Aorta (tissue), 5 donors: ENCODE measurements at regions not wholly inside any gene's neighbourhood (a gene's known extent, or its start where the extent isn't known, plus 50 kb on each side); places are given as distances from the start of the nearest gene placed in this dataset.
"Not testable (repeated sequence)": the region's sequence is repeated elsewhere in the genome, so short reads cannot be mapped to it uniquely, and the experiment has no call there.

Experiments used
- ATAC-seq: fragments of 200-7000 bp; cut with Tn5 transposase; one replicate; pipeline ENCODE4 v1.9.1; 2022; ENCODE audit warnings: moderate library complexity; ENCODE audit not compliant: low FRiP score
- DNase-seq, 2 donors: peaks; one replicate each; pipeline ENCODE4 v3.0.0-alpha.2; 2020
- H3K27ac ChIP-seq, 2 donors: one replicate each; pipeline ENCODE4 v1.5.1; 2013; ENCODE audit warnings: low read length in 2 of 2, mild to moderate bottlenecking in 2 of 2, moderate library complexity in 2 of 2, control low read depth in 1 of 2, inconsistent platforms in 1 of 2, low read depth in 1 of 2
- H3K27me3 ChIP-seq, 2 donors: one replicate each; pipeline ENCODE4 v1.6.1; 2013; ENCODE audit warnings: control low read depth in 1 of 2, low read length in 1 of 2, mild to moderate bottlenecking in 1 of 2, moderate library complexity in 1 of 2; ENCODE audit not compliant: insufficient read depth in 2 of 2, control insufficient read depth in 1 of 2
- H3K36me3 ChIP-seq, 2 donors: one replicate each; pipeline ENCODE4 v1.6.1; 2013; ENCODE audit warnings: control low read depth in 1 of 2, low read length in 1 of 2, mild to moderate bottlenecking in 1 of 2; ENCODE audit not compliant: insufficient read depth in 2 of 2, control insufficient read depth in 1 of 2
- H3K4me1 ChIP-seq, 2 donors: one replicate each; pipeline ENCODE4 v1.6.1; 2013; ENCODE audit warnings: low read length in 2 of 2, control low read depth in 1 of 2, mild to moderate bottlenecking in 1 of 2, moderate library complexity in 1 of 2; ENCODE audit not compliant: insufficient read depth in 2 of 2, control insufficient read depth in 1 of 2
- H3K4me3 ChIP-seq, 2 donors: one replicate each; pipeline ENCODE4 v1.5.1; 2013; ENCODE audit warnings: low read length in 2 of 2, control low read depth in 1 of 2, mild to moderate bottlenecking in 1 of 2
- H3K9me3 ChIP-seq: one replicate; pipeline ENCODE4 v1.6.1; 2013; ENCODE audit warnings: mild to moderate bottlenecking, low read length; ENCODE audit not compliant: control insufficient read depth
- WGBS, 2 donors: extraction: QIAGEN DNeasy Blood & Tissue Kit; methylation state at CpG; one replicate each; pipeline ENCODE4 v1.1.7; 2013; 5-methylcytosine and 5-hydroxymethylcytosine counted together
- intact Hi-C, 2 donors: fragments of 100-400 bp; cut with DNase I; formaldehyde crosslinking; loops; one replicate each; pipeline versions ENCODE4 v1.14.2 to v1.15.0; 2022
- donor health status: healthy with polysubstance abuse.
- donor health status: Bipolar disorder and iron deficiency.
- donor health status: DM: no; HTN: no; CAD: no.
- donor health status: DM: no; HTN: no; CAD: no.
- donor health status: DM: yes; HTN: yes; CAD: no.

DNA sequence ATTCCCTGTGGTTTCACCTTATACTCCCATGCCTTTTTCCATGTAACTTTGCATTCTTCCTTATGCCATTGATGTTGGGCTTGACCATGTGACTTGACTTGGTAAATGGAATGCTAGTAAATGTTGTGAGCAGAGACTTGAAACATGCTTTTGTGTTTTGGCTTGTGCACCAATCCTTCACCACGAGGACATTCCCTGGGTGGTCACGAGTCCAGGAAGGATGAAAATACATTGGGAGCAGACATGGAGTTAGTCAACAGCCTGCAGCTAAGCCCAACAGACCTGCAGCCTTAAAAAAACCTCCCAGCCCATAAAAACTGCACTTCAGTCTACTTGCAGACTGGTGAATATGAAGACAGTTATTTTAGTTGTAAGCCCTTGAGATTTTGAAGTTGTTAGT is 116.5 kb upstream of the SPATS2L start:
- H3K4me3 ChIP-seq = no peak overlapping the region
- intact Hi-C loops = no loop called here

DNA sequence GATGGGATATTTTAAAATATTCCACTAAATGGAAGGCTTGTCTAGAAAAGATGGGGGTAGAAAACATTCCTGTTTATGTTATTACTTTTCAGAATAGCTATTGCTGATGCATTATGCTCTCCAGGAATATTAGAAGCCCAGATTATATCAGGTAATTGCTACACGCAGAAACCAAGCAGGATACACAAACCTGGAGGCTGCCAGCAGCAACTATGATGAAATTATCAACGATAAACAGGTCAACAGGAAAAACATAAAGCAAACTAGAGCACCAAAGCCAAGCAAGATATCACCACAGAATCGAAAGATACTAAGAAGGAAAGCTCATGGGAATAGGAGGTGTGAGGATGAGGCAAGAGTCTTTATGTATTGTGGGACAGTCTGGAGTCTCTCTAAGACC is 113.2 kb upstream of the SPATS2L start:
- Histone ChIP-seq H3K4me1 (no peaks in the 10 kb centered on the region), H3K27ac (no peak overlapping the region), H3K4me3 (no peak overlapping the region), H3K9me3 (no peaks in the 10 kb centered on the region), H3K27me3 (no peaks in the 10 kb centered on the region), H3K36me3 (no peaks in the 10 kb centered on the region)
- 87 to 89% methylated on average over 3 of the region's 3 CpGs for WGBS, 2 donors
- ATAC-seq = no peak
- intact Hi-C loops = no loop called here
- no peak for DNase-seq

More for the DNA sequence above, 116.5 kb upstream of the SPATS2L start:
- Histone ChIP-seq H3K27ac (no peak overlapping the region), H3K27me3 (no peaks in the 10 kb centered on the region), H3K4me1 (no peaks in the 10 kb centered on the region), H3K9me3 (no peaks in the 10 kb centered on the region), H3K36me3 (no peaks in the 10 kb centered on the region)
- 15 to 28% methylated on average over 2 of the region's 2 CpGs for WGBS, 2 donors
- no peak for DNase-seq
- ATAC-seq = no peak

DNA sequence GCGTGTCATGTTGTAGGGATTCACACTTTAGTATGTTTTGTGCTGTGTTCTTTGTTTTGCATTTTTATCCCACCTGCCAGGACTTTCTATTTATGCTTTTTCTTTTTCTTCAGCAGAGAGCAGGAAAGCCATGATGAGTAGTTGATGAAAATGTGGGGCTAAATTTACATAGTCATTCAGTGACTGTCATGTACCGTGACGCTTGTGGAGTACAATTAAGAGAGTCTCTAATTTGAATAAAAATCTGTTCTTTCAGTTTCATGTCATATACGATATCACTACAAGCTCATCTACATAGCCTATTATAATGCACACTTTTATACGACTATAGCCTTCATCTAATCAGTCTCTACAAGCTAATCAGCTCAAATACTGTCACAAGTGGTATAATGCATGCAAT is 112.7 kb upstream of the SPATS2L start:
- no peaks in the 10 kb centered on the region for H3K4me1 ChIP-seq
- no peaks in the 10 kb centered on the region for H3K36me3 ChIP-seq
- intact Hi-C loops = no loop called here
- no peak overlapping the region for H3K27ac ChIP-seq
- no peaks in the 10 kb centered on the region for H3K27me3 ChIP-seq
- WGBS, 2 donors = 89 to 92% methylated on average over 5 of the region's 5 CpGs
- no peak overlapping the region for H3K4me3 ChIP-seq
- no peak for ATAC-seq
- no peak for DNase-seq
- H3K9me3 ChIP-seq = no peaks in the 10 kb centered on the region

DNA sequence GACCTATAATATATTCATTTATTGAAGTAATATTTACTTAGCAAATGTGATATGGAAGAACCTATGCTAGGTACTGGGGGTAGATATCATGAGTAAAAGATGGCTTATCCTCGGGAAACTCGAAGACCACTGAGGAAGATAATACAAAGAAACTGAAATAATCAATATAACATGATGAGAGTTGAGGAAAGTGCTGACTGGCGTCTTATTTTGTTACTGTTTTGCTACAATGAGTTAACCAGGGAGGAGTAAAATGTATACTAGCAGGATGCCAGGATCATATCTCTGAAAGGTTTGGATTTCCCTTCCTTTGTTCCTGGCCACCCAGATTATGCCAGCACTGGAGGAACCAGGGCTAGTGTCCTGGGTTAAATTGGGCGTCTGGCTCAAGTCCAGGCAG is 111.7 kb upstream of the SPATS2L start:
- no peaks in the 10 kb centered on the region for H3K27me3 ChIP-seq
- no peaks in the 10 kb centered on the region for H3K4me1 ChIP-seq
- 88 to 92% methylated on average over 4 of the region's 4 CpGs for WGBS, 2 donors
- H3K36me3 ChIP-seq = no peaks in the 10 kb centered on the region
- no peak overlapping the region for H3K4me3 ChIP-seq
- DNase-seq = no peak
- no peak overlapping the region for H3K27ac ChIP-seq
- H3K9me3 ChIP-seq = no peaks in the 10 kb centered on the region
- no peak for ATAC-seq
- intact Hi-C loops = no loop called here

DNA sequence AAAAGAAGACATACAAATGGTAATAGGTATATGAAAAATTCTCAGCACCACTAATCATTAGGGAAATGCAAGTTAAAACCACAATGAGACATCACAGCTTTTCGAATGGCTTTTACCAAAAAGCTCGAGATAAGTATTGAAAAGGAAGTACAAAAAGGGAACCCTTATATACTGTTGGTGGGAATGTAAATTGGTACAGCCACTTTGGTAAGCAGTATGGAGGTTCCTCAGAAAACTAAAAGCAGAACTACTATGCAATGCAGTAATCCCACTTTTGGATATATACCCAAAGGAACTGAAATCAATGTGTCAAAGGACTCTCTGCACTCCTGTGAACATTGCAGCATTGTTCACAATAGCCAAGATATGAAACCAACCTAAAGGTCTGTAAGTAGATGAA is 107.5 kb upstream of the SPATS2L start:
- intact Hi-C loops = no loop called here
- no peaks in the 10 kb centered on the region for H3K36me3 ChIP-seq
- DNase-seq (no peak), ATAC-seq (no peak)
- H3K4me1 ChIP-seq = no peaks in the 10 kb centered on the region
- H3K4me3 ChIP-seq = no peak overlapping the region
- WGBS, 2 donors = 89 to 94% methylated on average over 2 of the region's 2 CpGs
- H3K27me3 ChIP-seq = no peaks in the 10 kb centered on the region
- H3K27ac ChIP-seq = no peak overlapping the region
- H3K9me3 ChIP-seq = no peaks in the 10 kb centered on the region

DNA sequence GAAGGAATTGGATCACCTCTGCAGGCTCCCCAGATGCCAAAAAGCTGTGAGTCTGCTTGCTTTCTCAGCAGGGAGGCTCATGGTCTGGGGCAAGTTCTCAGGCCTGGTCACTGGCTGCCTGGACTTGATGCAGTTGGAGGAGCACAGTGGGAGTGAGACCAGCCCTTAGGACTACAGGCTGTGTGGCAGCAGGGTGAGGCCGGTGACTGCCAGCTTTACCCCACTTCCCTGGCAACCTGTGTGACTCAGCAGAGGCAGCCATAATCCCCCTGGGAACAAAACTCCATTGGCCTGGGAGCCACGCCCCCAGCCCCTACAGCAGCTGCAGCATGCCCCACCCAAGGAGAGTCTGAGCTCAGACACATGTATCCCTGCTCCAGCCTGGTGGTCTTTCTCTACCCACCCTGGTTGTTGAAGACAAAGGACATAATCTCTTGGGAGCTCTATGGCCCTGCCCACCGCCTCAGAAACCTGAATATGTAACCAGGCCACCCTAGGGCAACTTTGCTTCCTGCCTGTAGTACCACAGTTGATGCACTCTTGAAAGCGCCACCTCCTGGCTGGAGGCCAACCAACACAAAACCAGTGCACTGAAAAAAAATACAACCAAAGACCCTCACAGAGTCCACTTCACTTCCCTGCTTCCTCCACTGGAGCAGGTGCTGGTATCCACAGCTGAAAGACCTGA is 106.8 kb upstream of the SPATS2L start:
- no peak for DNase-seq
- no peaks in the 10 kb centered on the region for H3K9me3 ChIP-seq

DNA sequence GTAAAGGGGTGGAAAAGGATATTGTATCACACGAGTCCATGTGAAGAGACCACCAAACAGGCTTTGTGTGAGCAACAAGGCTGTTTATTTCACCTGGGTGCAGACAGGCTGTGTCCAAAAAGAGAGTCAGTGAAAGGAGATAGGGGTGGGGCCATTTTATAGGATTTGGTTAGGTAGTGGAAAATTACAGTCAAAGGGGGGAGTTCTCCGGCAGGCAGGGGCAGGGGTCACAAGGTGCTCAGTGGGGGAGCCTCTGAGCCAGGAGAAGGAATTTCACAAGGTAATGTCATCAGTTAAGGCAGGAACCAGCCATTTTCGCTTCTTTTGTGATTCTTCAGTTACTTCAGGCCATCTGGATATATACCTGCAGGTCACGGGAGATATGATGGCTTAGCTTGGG is 104.7 kb upstream of the SPATS2L start:
- H3K27me3 ChIP-seq, DNase-seq, H3K36me3 ChIP-seq, H3K4me3 ChIP-seq, H3K27ac ChIP-seq, H3K4me1 ChIP-seq, intact Hi-C loops, H3K9me3 ChIP-seq, ATAC-seq: not testable (repeated sequence)
- WGBS, 2 donors = 84 to 91% methylated on average over 4 of the region's 4 CpGs

More for the DNA sequence above, 106.8 kb upstream of the SPATS2L start:
- Histone ChIP-seq H3K4me3 (no peak overlapping the region), H3K4me1 (no peaks in the 10 kb centered on the region), H3K36me3 (no peaks in the 10 kb centered on the region), H3K27me3 (no peaks in the 10 kb centered on the region), H3K27ac (no peak overlapping the region)
- no peak for ATAC-seq
- 88 to 91% methylated on average over 4 of the region's 4 CpGs for WGBS, 2 donors
- intact Hi-C loops = no loop called here

DNA sequence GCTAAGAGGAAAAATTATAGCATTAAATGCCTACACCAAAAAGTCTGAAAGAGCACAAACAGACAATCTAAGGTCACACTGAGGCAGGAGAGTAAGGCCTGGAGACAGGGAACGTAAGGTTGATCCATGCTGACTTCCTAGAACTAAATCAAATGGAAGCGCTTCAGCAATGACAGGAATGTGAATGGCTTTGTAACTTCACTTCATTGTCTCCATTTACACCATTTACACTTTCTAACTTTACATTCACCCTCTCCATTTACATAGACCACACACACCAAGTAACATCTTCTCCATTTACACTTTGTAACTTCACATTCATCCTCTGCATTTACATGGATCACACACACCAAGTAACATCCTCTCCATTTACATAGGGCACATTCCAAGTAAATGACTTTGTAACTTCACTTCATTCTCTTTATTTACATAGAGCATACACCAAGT is 103.1 kb upstream of the SPATS2L start:
- intact Hi-C loops = no loop called here
- Histone ChIP-seq H3K4me3 (no peak overlapping the region), H3K4me1 (no peaks in the 10 kb centered on the region), H3K27ac (no peak overlapping the region), H3K9me3 (no peaks in the 10 kb centered on the region), H3K27me3 (no peaks in the 10 kb centered on the region), H3K36me3 (no peaks in the 10 kb centered on the region)
- ATAC-seq (no peak), DNase-seq (no peak)
- 89 to 97% methylated on average over 2 of the region's 2 CpGs for WGBS, 2 donors

DNA sequence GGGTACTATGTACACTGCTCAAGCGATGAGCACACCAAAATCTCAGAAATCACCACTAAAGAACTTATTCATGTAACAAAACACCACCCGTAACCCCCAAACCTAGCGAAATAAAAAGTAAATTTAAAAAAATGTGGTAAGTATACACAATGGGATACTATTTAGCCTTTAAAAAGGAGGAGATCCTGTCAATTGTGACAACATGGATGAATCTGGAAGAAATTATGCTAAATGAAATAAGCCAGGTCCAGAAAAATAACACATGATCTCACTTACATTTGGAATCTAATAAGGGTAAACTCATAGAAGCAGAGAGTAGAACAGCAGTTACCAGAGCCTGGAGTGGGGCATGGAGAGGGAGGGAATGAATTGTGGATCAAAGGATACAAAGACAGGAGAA is 98.5 kb upstream of the SPATS2L start:
- H3K27me3 ChIP-seq = no peaks in the 10 kb centered on the region
- no peak overlapping the region for H3K27ac ChIP-seq
- H3K36me3 ChIP-seq = no peaks in the 10 kb centered on the region
- intact Hi-C loops = no loop called here
- ATAC-seq = no peak
- H3K4me3 ChIP-seq = no peak overlapping the region
- no peak for DNase-seq
- WGBS, 2 donors = 63 to 64% methylated on average over 3 of the region's 3 CpGs
- no peaks in the 10 kb centered on the region for H3K9me3 ChIP-seq
- no peaks in the 10 kb centered on the region for H3K4me1 ChIP-seq
